ENCODE measurements at regions not wholly inside any gene's neighbourhood (a gene's known extent, or its start where the extent isn't known, plus 50 kb on each side); places are given as distances from the start of the nearest gene placed in this dataset.
"Not testable (repeated sequence)": the region's sequence is repeated elsewhere in the genome, so short reads cannot be mapped to it uniquely, and the experiment has no call there.

GRCh38 chr5:163569284-163569683 is 63.9 kb downstream of the MAT2B start:
- peak; percentile 37 for TF ChIP-seq CTCF (IDR thresholded peaks at IDR 0.05; ENCODE audit: low read depth, low read length, missing control alignments)
- no peak overlapping the region for H3K4me3 ChIP-seq (ENCODE audit: low read depth, low read length)
- DNase-seq (ENCODE audit: low read depth) = peak; percentile 48
- in situ Hi-C loops (cut with HindIII; ENCODE audit: low sequenced_read_pairs) = loop anchor here (25.0 kb wide), 2 partner anchors 443 to 918 kb away; no protein-coding TSS in a partner anchor

- in situ Hi-C loops (cut with HindIII; ENCODE audit: low sequenced_read_pairs) = loop anchor here (25.0 kb wide), 2 partner anchors 441 to 916 kb away; no protein-coding TSS in a partner anchor
- no peak for TF ChIP-seq CTCF (IDR thresholded peaks at IDR 0.05; ENCODE audit: low read depth, low read length, missing control alignments)
- peak; percentile 98 for DNase-seq (ENCODE audit: low read depth)
- H3K4me3 ChIP-seq (ENCODE audit: low read depth, low read length) = no peak overlapping the region
These were observed 66.3 kb downstream of the MAT2B start for GRCh38 chr5:163571744-163572143.

- TF ChIP-seq CTCF (IDR thresholded peaks at IDR 0.05; ENCODE audit: low read depth, low read length, missing control alignments) = no peak
- no peak for DNase-seq (ENCODE audit: low read depth)
- in situ Hi-C loops (cut with HindIII; ENCODE audit: low sequenced_read_pairs) = loop anchor here (25.0 kb wide), 2 partner anchors 438 to 913 kb away; no protein-coding TSS in a partner anchor
These were observed 69.3 kb downstream of the MAT2B start for GRCh38 chr5:163574472-163575440.

GRCh38 chr5:163578652-163579051 is 73.2 kb downstream of the MAT2B start:
- in situ Hi-C loops (cut with HindIII; ENCODE audit: low sequenced_read_pairs) = no loop called here
- TF ChIP-seq CTCF (IDR thresholded peaks at IDR 0.05; ENCODE audit: low read depth, low read length, missing control alignments) = no peak
- H3K4me3 ChIP-seq (ENCODE audit: low read depth, low read length) = no peak overlapping the region
- no peak for DNase-seq (ENCODE audit: low read depth)

More at GRCh38 chr5:163574472-163575440, 69.3 kb downstream of the MAT2B start:
- H3K4me3 ChIP-seq (ENCODE audit: low read depth, low read length) = no peak overlapping the region

GRCh38 chr5:163579729-163580128 is 74.3 kb downstream of the MAT2B start:
- in situ Hi-C loops (cut with HindIII; ENCODE audit: low sequenced_read_pairs) = no loop called here
- no peak for TF ChIP-seq CTCF (IDR thresholded peaks at IDR 0.05; ENCODE audit: low read depth, low read length, missing control alignments)
- H3K4me3 ChIP-seq (ENCODE audit: low read depth, low read length) = no peak overlapping the region
- DNase-seq (ENCODE audit: low read depth) = no peak

- in situ Hi-C loops (cut with HindIII; ENCODE audit: low sequenced_read_pairs) = no loop called here
- no peak for TF ChIP-seq CTCF (IDR thresholded peaks at IDR 0.05; ENCODE audit: low read depth, low read length, missing control alignments)
- H3K4me3 ChIP-seq (ENCODE audit: low read depth, low read length) = no peak overlapping the region
- DNase-seq (ENCODE audit: low read depth) = no peak
These were observed 75.1 kb downstream of the MAT2B start for GRCh38 chr5:163580516-163580915.

- in situ Hi-C loops (cut with HindIII; ENCODE audit: low sequenced_read_pairs); H3K4me3 ChIP-seq (ENCODE audit: low read depth, low read length); DNase-seq (ENCODE audit: low read depth): not testable (repeated sequence)
These were observed 78.2 kb downstream of the MAT2B start for GRCh38 chr5:163583491-163584153.

Measured in astrocyte of the cerebellum (primary cell).